ENCODE measurements at regions not wholly inside any gene's neighbourhood (a gene's known extent, or its start where the extent isn't known, plus 50 kb on each side); places are given as distances from the start of the nearest gene placed in this dataset.

DNA sequence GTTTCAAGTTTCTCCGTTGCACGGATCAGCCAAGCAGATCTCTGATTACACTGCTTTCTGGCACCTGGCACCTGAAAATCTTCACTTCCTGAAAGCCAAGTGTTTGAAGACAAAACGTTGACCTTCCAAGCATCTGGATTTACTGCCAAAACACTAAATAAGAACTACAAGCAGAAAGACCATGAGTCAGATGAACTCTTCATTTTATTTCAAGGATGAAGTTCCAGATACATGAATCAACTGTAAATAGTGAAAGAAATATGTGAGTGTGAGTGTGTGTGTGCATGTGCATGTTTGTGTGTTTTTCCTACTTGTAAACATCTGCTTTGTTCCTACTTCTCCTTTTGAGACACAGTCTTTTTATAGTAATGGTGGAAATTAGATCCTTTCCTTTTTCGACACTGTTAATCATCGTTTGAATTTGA, 60.0 kb upstream of the DTNA start:
- H3K4me3 ChIP-seq (ENCODE audit: low read depth, low read length) = no peak overlapping the region
- DNase-seq (ENCODE audit: low read depth) = peak; percentile 24
- TF ChIP-seq, protein P1, sequence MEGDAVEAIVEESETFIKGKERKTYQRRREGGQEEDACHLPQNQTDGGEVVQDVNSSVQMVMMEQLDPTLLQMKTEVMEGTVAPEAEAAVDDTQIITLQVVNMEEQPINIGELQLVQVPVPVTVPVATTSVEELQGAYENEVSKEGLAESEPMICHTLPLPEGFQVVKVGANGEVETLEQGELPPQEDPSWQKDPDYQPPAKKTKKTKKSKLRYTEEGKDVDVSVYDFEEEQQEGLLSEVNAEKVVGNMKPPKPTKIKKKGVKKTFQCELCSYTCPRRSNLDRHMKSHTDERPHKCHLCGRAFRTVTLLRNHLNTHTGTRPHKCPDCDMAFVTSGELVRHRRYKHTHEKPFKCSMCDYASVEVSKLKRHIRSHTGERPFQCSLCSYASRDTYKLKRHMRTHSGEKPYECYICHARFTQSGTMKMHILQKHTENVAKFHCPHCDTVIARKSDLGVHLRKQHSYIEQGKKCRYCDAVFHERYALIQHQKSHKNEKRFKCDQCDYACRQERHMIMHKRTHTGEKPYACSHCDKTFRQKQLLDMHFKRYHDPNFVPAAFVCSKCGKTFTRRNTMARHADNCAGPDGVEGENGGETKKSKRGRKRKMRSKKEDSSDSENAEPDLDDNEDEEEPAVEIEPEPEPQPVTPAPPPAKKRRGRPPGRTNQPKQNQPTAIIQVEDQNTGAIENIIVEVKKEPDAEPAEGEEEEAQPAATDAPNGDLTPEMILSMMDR (IDR thresholded peaks at IDR 0.05; ENCODE audit: low read depth, low read length, missing control alignments) = no peak
- in situ Hi-C loops (cut with HindIII; ENCODE audit: low sequenced_read_pairs) = no loop called here

DNA sequence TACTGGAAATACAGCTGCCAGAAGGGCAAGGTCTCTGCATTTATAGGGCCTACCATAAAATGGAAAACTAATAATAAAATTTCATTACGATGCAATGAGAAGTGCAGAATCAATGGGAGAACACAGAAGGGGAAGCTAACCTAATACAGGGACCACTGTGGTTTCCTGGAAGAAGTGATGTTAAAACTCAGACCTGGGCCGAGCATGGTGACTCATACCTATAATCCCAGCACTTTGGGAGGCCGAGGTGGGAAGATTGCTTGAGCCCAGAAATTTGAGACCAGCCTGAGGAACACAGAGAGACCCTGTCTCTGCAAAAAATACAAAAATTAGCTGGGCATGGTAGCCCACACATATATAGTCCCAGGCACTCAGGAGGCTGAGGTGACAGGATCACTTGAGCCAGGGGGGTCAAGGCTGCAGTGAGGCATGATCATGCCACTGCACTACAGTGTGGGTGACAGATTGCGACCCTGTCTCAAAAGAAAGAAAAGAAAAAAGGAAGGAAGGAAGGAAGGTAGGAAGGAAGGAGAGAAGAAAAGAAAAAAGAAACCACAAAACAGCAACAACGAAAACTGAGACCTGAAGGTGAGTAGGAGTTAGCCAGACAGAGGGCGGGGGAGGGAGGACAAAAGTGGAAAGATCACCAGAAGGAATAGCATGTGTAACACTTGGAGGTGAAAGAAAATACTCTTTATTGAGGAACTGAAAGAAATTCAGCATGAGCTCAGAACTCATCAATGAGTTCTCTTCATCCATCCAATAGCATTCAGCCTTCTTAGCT, 58.3 kb upstream of the DTNA start:
- no peak overlapping the region for H3K4me3 ChIP-seq (ENCODE audit: low read depth, low read length)
- in situ Hi-C loops (cut with HindIII; ENCODE audit: low sequenced_read_pairs) = no loop called here
- TF ChIP-seq, protein P1 (IDR thresholded peaks at IDR 0.05; ENCODE audit: low read depth, low read length, missing control alignments) = no peak
- no peak for DNase-seq (ENCODE audit: low read depth)

- H3K4me3 ChIP-seq (ENCODE audit: low read depth, low read length) = no peak overlapping the region
- TF ChIP-seq, protein P1 (IDR thresholded peaks at IDR 0.05; ENCODE audit: low read depth, low read length, missing control alignments) = no peak
- in situ Hi-C loops (cut with HindIII; ENCODE audit: low sequenced_read_pairs) = no loop called here
- DNase-seq (ENCODE audit: low read depth) = no peak
Observed at GRCh38 chr18:34655131-34655530, 55.0 kb upstream of the DTNA start.

- DNase-seq (ENCODE audit: low read depth) = no peak
- no peak overlapping the region for H3K4me3 ChIP-seq (ENCODE audit: low read depth, low read length)
- in situ Hi-C loops (cut with HindIII; ENCODE audit: low sequenced_read_pairs) = no loop called here
- TF ChIP-seq, protein P1 (IDR thresholded peaks at IDR 0.05; ENCODE audit: low read depth, low read length, missing control alignments) = no peak
Observed at GRCh38 chr18:34657860-34658500, 52.1 kb upstream of the DTNA start.

DNA sequence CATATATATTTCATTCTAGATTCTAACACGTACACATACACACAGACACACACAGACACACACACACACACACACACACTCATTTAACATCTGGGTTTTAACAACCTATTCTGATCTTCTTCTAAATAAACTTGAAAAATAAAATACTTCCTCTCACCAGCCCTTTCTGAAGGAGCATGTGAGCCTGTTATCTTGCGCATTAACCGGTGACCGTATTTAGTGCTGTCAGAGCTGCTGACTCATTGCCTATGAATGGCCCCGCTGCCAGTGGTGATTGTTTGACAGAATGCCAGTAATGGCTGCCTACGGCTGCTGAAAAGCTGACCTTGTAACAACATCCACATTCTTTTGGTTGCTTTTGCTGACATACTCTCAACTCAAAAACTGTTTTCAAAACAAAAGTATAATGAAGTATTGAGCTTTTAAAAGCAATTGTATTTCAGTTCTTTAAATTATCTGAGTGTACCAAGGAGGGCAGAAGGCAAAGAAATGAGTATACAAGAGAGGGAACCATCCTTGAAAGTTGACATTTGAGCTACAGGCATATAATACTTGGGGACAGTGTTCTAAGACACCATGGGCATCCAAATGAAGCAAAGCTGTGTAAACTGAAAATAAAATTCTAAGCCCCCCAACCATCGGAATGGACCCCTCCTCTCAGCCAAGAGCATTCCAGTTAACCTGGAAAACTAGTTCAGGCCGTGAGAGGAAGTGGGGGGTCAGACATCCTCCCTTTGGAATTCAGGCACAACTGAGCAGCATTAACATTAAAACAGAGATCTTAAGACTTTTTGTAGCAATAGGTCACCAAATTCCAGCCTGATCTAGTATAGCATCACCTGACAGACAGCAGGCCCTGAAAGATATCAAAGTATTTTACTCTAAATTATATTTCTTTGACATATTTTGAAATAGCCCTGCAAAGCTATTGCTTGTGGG, 50.2 kb upstream of the DTNA start:
- H3K4me3 ChIP-seq (ENCODE audit: low read depth, low read length) = no peak overlapping the region
- TF ChIP-seq, protein P1 (IDR thresholded peaks at IDR 0.05; ENCODE audit: low read depth, low read length, missing control alignments) = no peak
- DNase-seq (ENCODE audit: low read depth) = peak; percentile 95
- in situ Hi-C loops (cut with HindIII; ENCODE audit: low sequenced_read_pairs) = no loop called here

Data from astrocyte of the cerebellum (primary cell).